ENCODE measurements at regions not wholly inside any gene's neighbourhood (a gene's known extent, or its start where the extent isn't known, plus 50 kb on each side); places are given as distances from the start of the nearest gene placed in this dataset.

DNA sequence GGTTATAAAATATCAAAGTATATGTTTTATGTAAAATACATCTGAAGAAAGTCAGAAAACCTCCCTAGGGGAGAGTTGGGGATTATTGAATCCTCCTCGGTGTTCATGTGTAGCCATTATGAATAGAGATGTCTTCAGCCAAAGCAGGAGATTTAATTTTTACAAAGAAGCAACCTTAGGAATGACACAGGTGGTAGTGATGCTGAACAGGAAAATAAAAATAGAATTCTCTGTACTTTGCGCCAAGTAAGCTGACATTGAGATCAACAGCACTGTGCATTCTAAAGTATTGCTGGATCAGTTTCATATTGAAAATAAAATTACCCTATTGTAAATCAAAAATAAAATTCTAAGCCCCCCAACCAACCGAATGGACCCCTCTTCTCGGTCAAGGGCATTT, 132.8 kb upstream of the TRHDE start:
- no peak for TF ChIP-seq POLR2A (IDR thresholded peaks at IDR 0.05; ENCODE audit: low read depth, low read length)
- no peak for TF ChIP-seq POLR2AphosphoS5 (IDR thresholded peaks at IDR 0.05; ENCODE audit: low read depth, low read length)

Measured in GM12891 (cell line).